ENCODE measurements at regions not wholly inside any gene's neighbourhood (a gene's known extent, or its start where the extent isn't known, plus 50 kb on each side); places are given as distances from the start of the nearest gene placed in this dataset.

GRCh38 chr3:18258492-18258891 lies 166.6 kb downstream of the SATB1 start:
- FAIRE-seq (no peak), DNase-seq (ENCODE audit: low read depth in 1 of 2, low spot score in 2 of 2) (no peak)
- no peak overlapping the region for H3K4me3 ChIP-seq (ENCODE audit: extremely low read depth in 1 of 4, insufficient read depth in 2 of 4, low read depth in 3 of 4, low read length in 4 of 4)
- H3K27ac ChIP-seq (ENCODE audit: low read depth, low read length), result no peak overlapping the region
- H3K4ac ChIP-seq (replicated peaks; ENCODE audit: insufficient read length, low read depth, low read length), result no peak overlapping the region
- H2BK120ac ChIP-seq (replicated peaks; ENCODE audit: low read depth, low read length), result no peak overlapping the region
- H2BK5ac ChIP-seq (ENCODE audit: low read depth, low read length), result no peak overlapping the region
- H2AK5ac ChIP-seq (ENCODE audit: low read depth, low read length), result no peak overlapping the region
- ChIA-PET POLR2A (ENCODE audit: partially characterized antibody) (no interaction called here), CTCF (ENCODE audit: partially characterized antibody) (interaction anchor here (0.6 to 0.8 kb wide), 2 partner anchors 9 to 10 kb away, joined by 3 read pairs; no protein-coding TSS in a partner anchor)
- no peak overlapping the region for H3K4me2 ChIP-seq (ENCODE audit: insufficient read depth in 1 of 2, low read depth in 2 of 2, low read length in 2 of 2)
- TF ChIP-seq RFX5 (IDR thresholded peaks at IDR 0.05; ENCODE audit: borderline replicate concordance, low read depth, low read length) (no peak), SIN3A (conservative IDR thresholded peaks at IDR 0.05 in 1 of 2, IDR thresholded peaks at IDR 0.05 in 1 of 2; ENCODE audit: low read depth in 1 of 2, low read length in 2 of 2) (no peak), POLR2AphosphoS5 (IDR thresholded peaks at IDR 0.05; ENCODE audit: low read depth, low read length) (no peak), GABPA (IDR thresholded peaks at IDR 0.05; ENCODE audit: borderline replicate concordance, insufficient read depth, low read length) (no peak), SP4 (IDR thresholded peaks at IDR 0.05; ENCODE audit: low read length) (no peak)
- WGBS, 2 experiments (ENCODE audit: extremely low coverage in 1 of 2, insufficient coverage in 1 of 2, insufficient read length in 1 of 2, insufficient replicate concordance in 2 of 2, low coverage in 1 of 2, low lambda C conversion rate in 2 of 2, missing lambda C conversion rate in 1 of 2), result 91% methylated on average over 7 of the region's 7 CpGs; no CpG with 5 or more reads in 1 of the 2 experiments
- no peak overlapping the region for H3K9ac ChIP-seq (replicated peaks in 1 of 4; ENCODE audit: extremely low read depth in 1 of 4, low read depth in 3 of 4, low read length in 3 of 4)
- no peaks in the 10 kb centered on the region for H3K23me2 ChIP-seq (ENCODE audit: low read depth, low read length)
- H3K9me3 ChIP-seq (ENCODE audit: insufficient read depth in 2 of 2, low read depth in 1 of 2, low read length in 1 of 2), result no peaks in the 10 kb centered on the region; a peak in 1 of 4 replicates
- H2AFZ ChIP-seq (ENCODE audit: low read length), result no peak overlapping the region
- H4K20me1 ChIP-seq (replicated peaks in 1 of 2; ENCODE audit: control insufficient read depth in 1 of 2, insufficient read depth in 2 of 2, low read length in 2 of 2), result no peaks in the 10 kb centered on the region
- H3K36me3 ChIP-seq (ENCODE audit: control insufficient read depth in 2 of 4, insufficient read depth in 4 of 4, low read length in 3 of 4), result no peaks in the 10 kb centered on the region
- no peak overlapping the region for H2BK15ac ChIP-seq (ENCODE audit: low read length)
- H3K23ac ChIP-seq (ENCODE audit: insufficient read length), result no peak overlapping the region
- no peak overlapping the region for H4K8ac ChIP-seq (ENCODE audit: extremely low read depth, insufficient read depth, low read length)
- H2BK20ac ChIP-seq (ENCODE audit: low read length), result no peak overlapping the region
- H3K27me3 ChIP-seq (replicated peaks in 1 of 4; ENCODE audit: control insufficient read depth in 3 of 4, extremely low read depth in 1 of 4, insufficient read depth in 3 of 4, low read length in 3 of 4), result no peaks in the 10 kb centered on the region
- H3K18ac ChIP-seq (ENCODE audit: extremely low read depth, low read length), result no peak overlapping the region
- no peak overlapping the region for H4K91ac ChIP-seq (replicated peaks; ENCODE audit: insufficient read length, low read length)
- no peaks in the 10 kb centered on the region for H3K79me2 ChIP-seq (ENCODE audit: control insufficient read depth in 1 of 2, insufficient read depth in 2 of 2, low read length in 2 of 2)
- no peak overlapping the region for H4K5ac ChIP-seq (ENCODE audit: insufficient read length, low read depth, low read length)
- no peak overlapping the region for H3K14ac ChIP-seq (ENCODE audit: insufficient read length)
- H3K79me1 ChIP-seq (ENCODE audit: low read depth, low read length), result no peaks in the 10 kb centered on the region
- H2BK12ac ChIP-seq (ENCODE audit: low read depth, low read length), result no peak overlapping the region
- H3K4me1 ChIP-seq (replicated peaks in 1 of 4; ENCODE audit: control insufficient read depth in 3 of 4, insufficient read depth in 4 of 4, low read length in 3 of 4), result no peaks in the 10 kb centered on the region
- H3K56ac ChIP-seq (replicated peaks; ENCODE audit: insufficient read length, low read depth, low read length), result no peak overlapping the region

Measured in H1 (cell line).